ENCODE measurements at regions not wholly inside any gene's neighbourhood (a gene's known extent, or its start where the extent isn't known, plus 50 kb on each side); places are given as distances from the start of the nearest gene placed in this dataset.
"Not testable (repeated sequence)": the region's sequence is repeated elsewhere in the genome, so short reads cannot be mapped to it uniquely, and the experiment has no call there.

- no peak for DNase-seq
Measured at GRCh38 chr6:134665029-134665723, 284.7 kb downstream of the ALDH8A1 start.

GRCh38 chr6:134663800-134664535, 285.9 kb downstream of the ALDH8A1 start:
- no peak for DNase-seq

GRCh38 chr6:134663356-134663755, 286.5 kb downstream of the ALDH8A1 start:
- DNase-seq: no peak

GRCh38 chr6:134662077-134662700, 287.7 kb downstream of the ALDH8A1 start:
- DNase-seq: no peak

GRCh38 chr6:134659885-134660284, 290.0 kb downstream of the ALDH8A1 start:
- DNase-seq: not testable (repeated sequence)

GRCh38 chr6:134658596-134658995, 291.3 kb downstream of the ALDH8A1 start:
- no peak for DNase-seq

GRCh38 chr6:134657751-134658527, 292.0 kb downstream of the ALDH8A1 start:
- DNase-seq: no peak

GRCh38 chr6:134657343-134657742, 292.6 kb downstream of the ALDH8A1 start:
- DNase-seq: no peak

- no peak for DNase-seq
Measured at GRCh38 chr6:134654751-134655150, 295.1 kb downstream of the ALDH8A1 start.

GRCh38 chr6:134651519-134651918, 298.4 kb downstream of the ALDH8A1 start:
- no peak for DNase-seq

- DNase-seq: no peak
Measured at GRCh38 chr6:134647861-134648260, 302.0 kb downstream of the ALDH8A1 start.

GRCh38 chr6:134642819-134643218, 307.1 kb downstream of the ALDH8A1 start:
- DNase-seq: no peak

- DNase-seq: no peak
Measured at GRCh38 chr6:134642279-134642678, 307.6 kb downstream of the ALDH8A1 start.

- peak; percentile 63 for DNase-seq
Measured at GRCh38 chr6:134640975-134641429, 308.9 kb downstream of the ALDH8A1 start.

GRCh38 chr6:134640229-134640628, 309.7 kb downstream of the ALDH8A1 start:
- no peak for DNase-seq

GRCh38 chr6:134637847-134638437, 312.0 kb downstream of the ALDH8A1 start:
- no peak for DNase-seq

GRCh38 chr6:134637282-134637681, 312.6 kb downstream of the ALDH8A1 start:
- no peak for DNase-seq

- peak; percentile 22 for DNase-seq
Measured at GRCh38 chr6:134636186-134636799, 313.6 kb downstream of the ALDH8A1 start.

GRCh38 chr6:134634966-134635365, 314.9 kb downstream of the ALDH8A1 start:
- no peak for DNase-seq

GRCh38 chr6:134634466-134634865, 315.4 kb downstream of the ALDH8A1 start:
- no peak for DNase-seq

GRCh38 chr6:134632982-134633940, 315.3 kb upstream of the SGK1 start:
- DNase-seq: not testable (repeated sequence)
